ENCODE measurements at regions not wholly inside any gene's neighbourhood (a gene's known extent, or its start where the extent isn't known, plus 50 kb on each side); places are given as distances from the start of the nearest gene placed in this dataset.

GRCh38 chr6:68256391-68256790 is 378.7 kb upstream of the ADGRB3 start:
- no peak overlapping the region for H2BK15ac ChIP-seq (ENCODE audit: low read length)
- H3K18ac ChIP-seq (ENCODE audit: low read length) = no peak overlapping the region
- H3K4me3 ChIP-seq (ENCODE audit: low read length in 2 of 2) = no peak overlapping the region
- WGBS, 2 donors (ENCODE audit: extremely low coverage in 2 of 2, insufficient read length in 2 of 2, insufficient replicate concordance in 1 of 2) = no CpG with 5 or more reads among the region's 2 CpGs
- H2AFZ ChIP-seq (ENCODE audit: low read length) = no peak overlapping the region
- no peak overlapping the region for H3K14ac ChIP-seq (ENCODE audit: low read length)
- H3K79me1 ChIP-seq (ENCODE audit: low read depth, low read length) = no peaks in the 10 kb centered on the region
- H3K36me3 ChIP-seq (replicated peaks in 1 of 2; ENCODE audit: control insufficient read depth in 2 of 2, insufficient read depth in 2 of 2, low read length in 2 of 2) = no peaks in the 10 kb centered on the region
- H2BK12ac ChIP-seq (ENCODE audit: low read length) = no peak overlapping the region
- no peaks in the 10 kb centered on the region for H3K4me1 ChIP-seq (ENCODE audit: control insufficient read depth in 2 of 2, insufficient read depth in 1 of 2, low read depth in 1 of 2, low read length in 2 of 2)
- no peak overlapping the region for H3K4me2 ChIP-seq (ENCODE audit: insufficient read depth, low read length, poor library complexity, severe bottlenecking)
- H3K27me3 ChIP-seq (ENCODE audit: control insufficient read depth in 3 of 3, insufficient read depth in 3 of 3, low read depth in 1 of 3, low read length in 3 of 3) = no peaks in the 10 kb centered on the region
- no peak overlapping the region for H3K23ac ChIP-seq (ENCODE audit: low read depth, low read length, poor library complexity)
- no peak overlapping the region for H2BK5ac ChIP-seq (ENCODE audit: low read length)
- no peak overlapping the region for H3K4ac ChIP-seq (ENCODE audit: low read length)
- no peak overlapping the region for H3K27ac ChIP-seq (replicated peaks; ENCODE audit: low read length)
- no peak overlapping the region for H4K91ac ChIP-seq (ENCODE audit: low read depth, low read length, poor library complexity)
- no peak for DNase-seq (ENCODE audit: low spot score)
- no peak overlapping the region for H4K8ac ChIP-seq (ENCODE audit: low read depth, low read length)
- H3K9ac ChIP-seq (ENCODE audit: low read depth, low read length, poor library complexity) = no peak overlapping the region
- no peak overlapping the region for H2AK5ac ChIP-seq (ENCODE audit: low read depth, low read length)
- peaks cover 1 to 10% of the 10 kb centered on the region in 2 donors for H3K9me3 ChIP-seq (replicated peaks in 1 of 2; ENCODE audit: control insufficient read depth in 2 of 2, insufficient read depth in 1 of 2, low read depth in 1 of 2, low read length in 2 of 2)
- no peak overlapping the region for H2BK120ac ChIP-seq (ENCODE audit: low read depth, low read length)

DNA sequence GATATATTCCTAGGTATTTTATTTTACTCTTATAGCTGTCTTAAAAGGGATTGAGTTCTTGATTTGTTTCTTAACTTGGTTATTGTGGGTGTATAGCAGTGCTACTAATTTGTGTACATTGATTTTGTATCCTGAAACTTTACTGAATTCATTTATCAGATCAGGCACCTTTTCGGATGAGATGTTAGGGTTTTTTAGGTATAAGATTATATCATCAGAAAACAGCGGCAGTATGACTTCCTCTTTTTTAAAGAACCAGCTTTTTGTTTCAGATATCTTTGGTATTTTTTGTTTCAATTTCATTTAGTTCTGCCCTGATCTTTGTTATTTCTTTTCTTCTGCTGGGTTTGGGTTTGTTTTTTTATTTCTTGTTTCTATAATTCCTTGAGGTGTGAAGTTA is 382.4 kb upstream of the ADGRB3 start:
- Histone ChIP-seq H3K4me2 (ENCODE audit: insufficient read depth, low read length, poor library complexity, severe bottlenecking) (no peak overlapping the region), H3K14ac (ENCODE audit: low read length) (no peak overlapping the region), H2BK12ac (ENCODE audit: low read length) (no peak overlapping the region), H3K36me3 (replicated peaks in 1 of 2; ENCODE audit: control insufficient read depth in 2 of 2, insufficient read depth in 2 of 2, low read length in 2 of 2) (no peaks in the 10 kb centered on the region), H3K79me1 (ENCODE audit: low read depth, low read length) (no peaks in the 10 kb centered on the region), H4K91ac (ENCODE audit: low read depth, low read length, poor library complexity) (no peak overlapping the region), H4K8ac (ENCODE audit: low read depth, low read length) (no peak overlapping the region), H2AK5ac (ENCODE audit: low read depth, low read length) (no peak overlapping the region), H2BK5ac (ENCODE audit: low read length) (no peak overlapping the region), H3K4ac (ENCODE audit: low read length) (no peak overlapping the region), H3K23ac (ENCODE audit: low read depth, low read length, poor library complexity) (no peak overlapping the region), H3K4me1 (ENCODE audit: control insufficient read depth in 2 of 2, insufficient read depth in 1 of 2, low read depth in 1 of 2, low read length in 2 of 2) (peaks cover 0 to 4% of the 10 kb centered on the region in 2 donors), H2BK120ac (ENCODE audit: low read depth, low read length) (no peak overlapping the region), H3K4me3 (ENCODE audit: low read length in 2 of 2) (no peak overlapping the region), H3K9ac (ENCODE audit: low read depth, low read length, poor library complexity) (no peak overlapping the region), H3K9me3 (replicated peaks in 1 of 2; ENCODE audit: control insufficient read depth in 2 of 2, insufficient read depth in 1 of 2, low read depth in 1 of 2, low read length in 2 of 2) (peaks cover 0 to 2% of the 10 kb centered on the region in 2 donors), H3K18ac (ENCODE audit: low read length) (no peak overlapping the region), H2BK15ac (ENCODE audit: low read length) (no peak overlapping the region), H3K27me3 (ENCODE audit: control insufficient read depth in 3 of 3, insufficient read depth in 3 of 3, low read depth in 1 of 3, low read length in 3 of 3) (no peaks in the 10 kb centered on the region), H3K27ac (replicated peaks; ENCODE audit: low read length) (no peak overlapping the region), H2AFZ (ENCODE audit: low read length) (no peak overlapping the region)
- no CpG with 5 or more reads among the region's 2 CpGs for WGBS, 2 donors (ENCODE audit: extremely low coverage in 2 of 2, insufficient read length in 2 of 2, insufficient replicate concordance in 1 of 2)
- DNase-seq (ENCODE audit: low spot score) = no peak

- Histone ChIP-seq H2BK120ac (ENCODE audit: low read depth, low read length) (no peak overlapping the region), H3K4me1 (ENCODE audit: control insufficient read depth in 2 of 2, insufficient read depth in 1 of 2, low read depth in 1 of 2, low read length in 2 of 2) (peaks cover 0 to 4% of the 10 kb centered on the region in 2 donors), H3K9me3 (replicated peaks in 1 of 2; ENCODE audit: control insufficient read depth in 2 of 2, insufficient read depth in 1 of 2, low read depth in 1 of 2, low read length in 2 of 2) (no peaks in the 10 kb centered on the region), H2BK15ac (ENCODE audit: low read length) (no peak overlapping the region), H2BK5ac (ENCODE audit: low read length) (no peak overlapping the region), H3K36me3 (replicated peaks in 1 of 2; ENCODE audit: control insufficient read depth in 2 of 2, insufficient read depth in 2 of 2, low read length in 2 of 2) (no peaks in the 10 kb centered on the region), H3K27ac (replicated peaks; ENCODE audit: low read length) (no peak overlapping the region), H4K91ac (ENCODE audit: low read depth, low read length, poor library complexity) (no peak overlapping the region), H3K79me1 (ENCODE audit: low read depth, low read length) (no peaks in the 10 kb centered on the region), H2AK5ac (ENCODE audit: low read depth, low read length) (no peak overlapping the region), H3K4me3 (ENCODE audit: low read length in 2 of 2) (no peak overlapping the region), H3K14ac (ENCODE audit: low read length) (no peak overlapping the region), H3K27me3 (ENCODE audit: control insufficient read depth in 3 of 3, insufficient read depth in 3 of 3, low read depth in 1 of 3, low read length in 3 of 3) (no peaks in the 10 kb centered on the region), H3K9ac (ENCODE audit: low read depth, low read length, poor library complexity) (no peak overlapping the region), H3K23ac (ENCODE audit: low read depth, low read length, poor library complexity) (no peak overlapping the region), H3K18ac (ENCODE audit: low read length) (no peak overlapping the region), H3K4me2 (ENCODE audit: insufficient read depth, low read length, poor library complexity, severe bottlenecking) (no peak overlapping the region), H2AFZ (ENCODE audit: low read length) (peak overlapping the region; percentile 15), H2BK12ac (ENCODE audit: low read length) (no peak overlapping the region), H3K4ac (ENCODE audit: low read length) (no peak overlapping the region), H4K8ac (ENCODE audit: low read depth, low read length) (no peak overlapping the region)
- no CpG with 5 or more reads among the region's 4 CpGs for WGBS, 2 donors (ENCODE audit: extremely low coverage in 2 of 2, insufficient read length in 2 of 2, insufficient replicate concordance in 1 of 2)
- no peak for DNase-seq (ENCODE audit: low spot score)
Measured at GRCh38 chr6:68247782-68248181, 387.3 kb upstream of the ADGRB3 start.

GRCh38 chr6:68240726-68241125 is 394.4 kb upstream of the ADGRB3 start:
- Histone ChIP-seq H3K27ac (replicated peaks; ENCODE audit: low read length) (no peak overlapping the region), H3K27me3 (ENCODE audit: control insufficient read depth in 3 of 3, insufficient read depth in 3 of 3, low read depth in 1 of 3, low read length in 3 of 3) (no peaks in the 10 kb centered on the region), H2AK5ac (ENCODE audit: low read depth, low read length) (no peak overlapping the region), H2BK12ac (ENCODE audit: low read length) (no peak overlapping the region), H3K36me3 (replicated peaks in 1 of 2; ENCODE audit: control insufficient read depth in 2 of 2, insufficient read depth in 2 of 2, low read length in 2 of 2) (no peaks in the 10 kb centered on the region), H3K4ac (ENCODE audit: low read length) (no peak overlapping the region), H3K14ac (ENCODE audit: low read length) (no peak overlapping the region), H4K8ac (ENCODE audit: low read depth, low read length) (no peak overlapping the region), H3K9ac (ENCODE audit: low read depth, low read length, poor library complexity) (no peak overlapping the region), H2BK120ac (ENCODE audit: low read depth, low read length) (no peak overlapping the region), H3K4me2 (ENCODE audit: insufficient read depth, low read length, poor library complexity, severe bottlenecking) (no peak overlapping the region), H2BK5ac (ENCODE audit: low read length) (no peak overlapping the region), H3K18ac (ENCODE audit: low read length) (no peak overlapping the region), H4K91ac (ENCODE audit: low read depth, low read length, poor library complexity) (no peak overlapping the region), H2AFZ (ENCODE audit: low read length) (no peak overlapping the region), H3K4me3 (ENCODE audit: low read length in 2 of 2) (no peak overlapping the region), H3K23ac (ENCODE audit: low read depth, low read length, poor library complexity) (no peak overlapping the region), H3K79me1 (ENCODE audit: low read depth, low read length) (no peaks in the 10 kb centered on the region), H3K9me3 (replicated peaks in 1 of 2; ENCODE audit: control insufficient read depth in 2 of 2, insufficient read depth in 1 of 2, low read depth in 1 of 2, low read length in 2 of 2) (no peaks in the 10 kb centered on the region), H3K4me1 (ENCODE audit: control insufficient read depth in 2 of 2, insufficient read depth in 1 of 2, low read depth in 1 of 2, low read length in 2 of 2) (peaks cover 0 to 5% of the 10 kb centered on the region in 2 donors), H2BK15ac (ENCODE audit: low read length) (no peak overlapping the region)
- no peak for DNase-seq (ENCODE audit: low spot score)

All from neuronal stem cell (in vitro differentiated cells).